HG02981 (cell line): ENCODE measurements at regions not wholly inside any gene's neighbourhood (a gene's known extent, or its start where the extent isn't known, plus 50 kb on each side); places are given as distances from the start of the nearest gene placed in this dataset.

Source experiments
- ATAC-seq: cut with Tn5 transposase; IDR thresholded peaks from one replicate; pipeline ENCODE4 v1.9.1; 2021; ENCODE audit warnings: mild to moderate bottlenecking, moderate library complexity; ENCODE audit not compliant: unreplicated experiment

GRCh38 chr20:23232679-23233308, 117.8 kb upstream of the NXT1 start:
- ATAC-seq: no peak

GRCh38 chr20:23232219-23232581, 118.4 kb upstream of the NXT1 start:
- no peak for ATAC-seq

- no peak for ATAC-seq
Observed at GRCh38 chr20:23231561-23232218, 118.9 kb upstream of the NXT1 start.

GRCh38 chr20:23230766-23231385, 119.7 kb upstream of the NXT1 start:
- no peak for ATAC-seq

GRCh38 chr20:23229989-23230388, 120.6 kb upstream of the NXT1 start:
- no peak for ATAC-seq

- ATAC-seq: no peak
Observed at GRCh38 chr20:23228912-23229311, 121.7 kb upstream of the NXT1 start.

DNA sequence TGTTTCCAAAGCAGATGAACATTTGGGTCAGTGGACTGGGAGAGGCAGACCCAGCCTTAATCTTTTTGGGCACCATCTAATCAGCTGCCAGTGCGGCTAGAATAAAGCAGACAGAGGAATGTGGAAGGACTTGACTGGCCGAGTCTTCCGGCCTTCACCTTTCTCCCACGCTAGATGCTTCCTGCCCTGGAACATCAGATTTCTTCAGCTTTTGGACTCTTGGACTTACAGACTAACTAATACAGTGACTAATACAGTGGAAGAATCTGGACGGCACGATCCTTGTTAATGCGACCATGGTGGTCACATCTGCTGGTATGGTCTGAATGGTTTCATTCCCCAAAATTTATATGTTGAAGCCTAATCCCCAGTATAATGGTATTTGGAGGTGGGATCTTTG, 122.6 kb upstream of the NXT1 start:
- no peak for ATAC-seq

DNA sequence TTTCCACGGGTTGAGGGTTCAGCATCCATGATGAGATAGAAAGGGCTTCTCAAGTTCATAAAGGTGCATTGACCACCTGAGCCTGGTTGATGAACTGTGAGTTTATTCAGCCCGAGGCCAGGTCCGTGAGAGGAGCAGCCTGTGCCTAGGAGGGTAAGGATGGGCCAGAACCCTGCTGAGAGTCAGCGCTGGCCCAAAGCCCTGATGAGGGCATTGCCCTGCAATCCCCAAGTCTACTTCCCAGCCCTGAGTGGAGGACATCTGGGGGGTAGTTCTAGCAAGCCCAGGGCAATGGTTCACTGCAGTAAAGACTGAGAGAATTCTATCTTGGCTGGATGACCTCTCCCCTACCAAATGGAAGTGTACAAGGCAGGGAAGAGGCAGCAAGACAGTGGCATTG, 123.3 kb upstream of the NXT1 start:
- ATAC-seq: no peak

- ATAC-seq: no peak
Observed at GRCh38 chr20:23226612-23227265, 123.9 kb upstream of the NXT1 start.

GRCh38 chr20:23225407-23226060, 125.1 kb upstream of the NXT1 start:
- ATAC-seq: no peak

- no peak for ATAC-seq
Observed at GRCh38 chr20:23224806-23225205, 125.8 kb upstream of the NXT1 start.

GRCh38 chr20:23223908-23224580, 126.5 kb upstream of the NXT1 start:
- no peak for ATAC-seq

GRCh38 chr20:23222531-23223200, 127.9 kb upstream of the NXT1 start:
- ATAC-seq: no peak

GRCh38 chr20:23217023-23217422, 130.9 kb upstream of the CD93 start:
- no peak for ATAC-seq

DNA sequence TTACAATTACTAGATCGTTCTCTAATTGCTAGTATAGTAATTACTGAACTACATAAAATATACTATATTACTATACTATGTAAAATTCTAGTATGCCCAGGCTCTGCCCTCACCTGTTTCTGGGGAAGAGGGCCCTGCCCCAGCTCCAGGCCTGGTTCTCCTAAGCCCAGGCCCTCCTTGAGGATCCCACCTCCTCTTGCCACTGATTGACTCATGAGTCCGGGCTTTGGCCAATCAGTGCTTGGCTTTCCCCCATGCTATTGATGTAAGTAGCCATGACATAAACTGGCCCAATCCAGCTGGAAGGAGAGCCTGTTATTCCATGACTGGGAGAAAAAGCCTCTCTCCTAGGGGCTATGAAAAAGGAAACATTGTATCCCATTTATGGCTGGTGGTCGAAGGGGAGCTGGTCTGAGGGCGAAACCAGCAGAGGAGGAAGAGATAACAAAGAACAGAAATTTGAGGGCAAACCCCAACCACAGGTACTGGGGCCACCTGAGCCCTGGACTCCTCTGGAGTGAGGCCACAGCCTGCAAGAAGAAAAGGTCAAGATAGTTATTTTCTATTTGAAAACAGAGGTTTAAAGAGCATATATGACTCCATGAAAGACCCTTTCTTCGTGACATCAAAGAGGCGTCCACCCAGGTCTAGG, 129.3 kb upstream of the CD93 start:
- ATAC-seq: no peak

- ATAC-seq: no peak
Observed at GRCh38 chr20:23214903-23215302, 128.8 kb upstream of the CD93 start.

GRCh38 chr20:23212464-23212995, 126.4 kb upstream of the CD93 start:
- ATAC-seq: no peak

GRCh38 chr20:23212011-23212410, 125.9 kb upstream of the CD93 start:
- no peak for ATAC-seq

- no peak for ATAC-seq
Observed at GRCh38 chr20:23211164-23211563, 125.0 kb upstream of the CD93 start.
